Activated CD4-positive, alpha-beta T cell treated with anti-CD3 and anti-CD28 coated beads, Interleukin-2, amount 10 ng/mL, durations not matched to agents 7 days and 5 days (primary cell): ENCODE measurements at regions not wholly inside any gene's neighbourhood (a gene's known extent, or its start where the extent isn't known, plus 50 kb on each side); places are given as distances from the start of the nearest gene placed in this dataset.
"Not testable (repeated sequence)": the region's sequence is repeated elsewhere in the genome, so short reads cannot be mapped to it uniquely, and the experiment has no call there.

Source experiments
- CTCF ChIA-PET: fragments of 350-600 bp; sonication (Branson Sonifier 250); formaldehyde crosslinking; loops from one replicate; lab custom pipeline; 2021; ENCODE audit warnings: antibody characterized with exemption; lab: Charles Lee
- POLR2A ChIA-PET: fragments of 350-600 bp; sonication (Branson Sonifier 250); formaldehyde crosslinking; loops from one replicate; lab custom pipeline; 2021; ENCODE audit warnings: antibody characterized with exemption; lab: Charles Lee
- DNase-seq: peaks from one replicate; pipeline ENCODE4 v3.0.0-alpha.2; 2020
- H3K27ac Mint-ChIP-seq: one replicate; pipeline ENCODE4 v1.8.0; 2021; ENCODE audit warnings: mild to moderate bottlenecking, moderate library complexity, mixed read lengths
- H3K27me3 Mint-ChIP-seq: one replicate; pipeline ENCODE4 v1.8.0; 2021; ENCODE audit warnings: mixed read lengths
- H3K36me3 Mint-ChIP-seq: one replicate; pipeline ENCODE4 v1.8.0; 2021; ENCODE audit warnings: low read depth, mixed read lengths
- H3K4me1 Mint-ChIP-seq: one replicate; pipeline ENCODE4 v1.8.0; 2021; ENCODE audit warnings: mixed read lengths
- H3K4me3 Mint-ChIP-seq: one replicate; pipeline ENCODE4 v1.8.0; 2021; ENCODE audit warnings: mild to moderate bottlenecking, moderate library complexity, mixed read lengths
- H3K9me3 Mint-ChIP-seq: one replicate; pipeline ENCODE4 v1.8.0; 2021; ENCODE audit warnings: mixed read lengths

GRCh38 chr13:91236182-91236581 is 111.3 kb upstream of the MIR17HG start:
- no peak for DNase-seq
- H3K9me3 Mint-ChIP-seq: no peaks in the 10 kb centered on the region
- peaks cover 3% of the 10 kb centered on the region for H3K27me3 Mint-ChIP-seq
- no peak overlapping the region for H3K4me3 Mint-ChIP-seq
- ChIA-PET POLR2A (no interaction called here), CTCF (no interaction called here)
- H3K4me1 Mint-ChIP-seq: no peaks in the 10 kb centered on the region
- H3K36me3 Mint-ChIP-seq: no peaks in the 10 kb centered on the region
- no peak overlapping the region for H3K27ac Mint-ChIP-seq

DNA sequence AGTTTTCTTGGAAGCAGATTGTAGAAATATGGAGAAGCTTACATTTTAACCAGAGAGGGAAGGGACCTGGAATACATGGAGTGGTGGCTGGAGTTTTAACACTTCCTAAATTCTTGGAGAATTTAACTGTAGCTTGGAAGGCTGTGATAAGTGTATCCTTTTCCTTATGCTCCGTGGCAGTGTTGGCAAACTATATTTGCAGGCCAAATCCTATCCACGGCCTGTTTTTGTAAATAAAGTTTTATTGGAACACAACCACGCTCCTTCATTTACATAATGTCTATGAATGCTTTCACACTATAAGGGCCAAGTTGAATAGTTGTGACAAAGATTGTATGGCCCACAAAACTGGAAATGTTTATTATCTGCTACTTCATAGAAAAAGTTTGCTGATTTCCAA is 110.6 kb upstream of the MIR17HG start:
- Mint-ChIP-seq H3K4me3 (no peak overlapping the region), H3K9me3 (no peaks in the 10 kb centered on the region), H3K27ac (no peak overlapping the region), H3K4me1 (no peaks in the 10 kb centered on the region), H3K27me3 (peaks cover 3% of the 10 kb centered on the region), H3K36me3 (no peaks in the 10 kb centered on the region)
- CTCF ChIA-PET: no interaction called here
- no peak for DNase-seq
- POLR2A ChIA-PET: no interaction called here

DNA sequence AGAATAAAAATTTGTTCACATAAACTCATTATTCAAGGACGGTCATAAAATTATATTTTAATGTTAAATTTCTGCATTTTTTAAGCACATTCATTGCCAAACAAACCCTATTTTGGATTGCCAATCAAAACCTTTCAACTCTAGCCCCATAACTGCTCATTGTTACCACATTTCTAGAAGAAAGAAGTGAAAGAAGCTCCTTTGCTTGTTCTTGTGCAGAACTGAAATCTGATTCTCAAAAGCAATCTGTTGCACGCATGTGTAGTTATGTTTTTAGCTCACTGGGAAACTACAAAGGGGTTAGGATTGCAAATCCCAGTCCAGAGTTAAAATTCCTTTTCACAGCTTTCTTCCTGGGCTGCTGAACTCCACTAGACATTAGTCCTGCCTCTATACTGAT is 109.5 kb upstream of the MIR17HG start:
- Mint-ChIP-seq H3K4me1 (no peaks in the 10 kb centered on the region), H3K27ac (no peak overlapping the region), H3K9me3 (no peaks in the 10 kb centered on the region), H3K36me3 (no peaks in the 10 kb centered on the region), H3K4me3 (no peak overlapping the region), H3K27me3 (peaks cover under 1% of the 10 kb centered on the region)
- no peak for DNase-seq
- ChIA-PET POLR2A (no interaction called here), CTCF (no interaction called here)

DNA sequence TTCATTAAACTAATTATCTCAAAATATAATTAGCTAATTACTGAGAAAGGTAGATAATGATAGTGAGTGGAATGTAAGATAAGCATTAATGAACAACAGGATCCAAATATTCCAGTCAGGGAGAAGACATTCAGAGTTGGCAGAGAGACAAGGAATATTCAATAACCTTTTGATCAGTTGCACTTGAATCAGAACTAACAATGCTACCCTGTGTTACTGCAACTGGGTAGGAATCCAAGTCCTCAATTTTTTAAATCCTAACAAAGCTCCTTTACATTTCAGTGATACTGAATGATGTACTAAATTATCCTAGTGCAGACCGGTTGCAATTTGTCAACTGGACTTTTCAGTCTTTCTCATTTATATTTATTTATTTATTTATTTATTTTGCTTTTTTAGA is 107.1 kb upstream of the MIR17HG start:
- H3K4me1 Mint-ChIP-seq: no peaks in the 10 kb centered on the region
- no peak for DNase-seq
- no peaks in the 10 kb centered on the region for H3K9me3 Mint-ChIP-seq
- ChIA-PET CTCF (no interaction called here), POLR2A (no interaction called here)
- no peak overlapping the region for H3K4me3 Mint-ChIP-seq
- H3K36me3 Mint-ChIP-seq: no peaks in the 10 kb centered on the region
- no peaks in the 10 kb centered on the region for H3K27me3 Mint-ChIP-seq
- H3K27ac Mint-ChIP-seq: no peak overlapping the region

DNA sequence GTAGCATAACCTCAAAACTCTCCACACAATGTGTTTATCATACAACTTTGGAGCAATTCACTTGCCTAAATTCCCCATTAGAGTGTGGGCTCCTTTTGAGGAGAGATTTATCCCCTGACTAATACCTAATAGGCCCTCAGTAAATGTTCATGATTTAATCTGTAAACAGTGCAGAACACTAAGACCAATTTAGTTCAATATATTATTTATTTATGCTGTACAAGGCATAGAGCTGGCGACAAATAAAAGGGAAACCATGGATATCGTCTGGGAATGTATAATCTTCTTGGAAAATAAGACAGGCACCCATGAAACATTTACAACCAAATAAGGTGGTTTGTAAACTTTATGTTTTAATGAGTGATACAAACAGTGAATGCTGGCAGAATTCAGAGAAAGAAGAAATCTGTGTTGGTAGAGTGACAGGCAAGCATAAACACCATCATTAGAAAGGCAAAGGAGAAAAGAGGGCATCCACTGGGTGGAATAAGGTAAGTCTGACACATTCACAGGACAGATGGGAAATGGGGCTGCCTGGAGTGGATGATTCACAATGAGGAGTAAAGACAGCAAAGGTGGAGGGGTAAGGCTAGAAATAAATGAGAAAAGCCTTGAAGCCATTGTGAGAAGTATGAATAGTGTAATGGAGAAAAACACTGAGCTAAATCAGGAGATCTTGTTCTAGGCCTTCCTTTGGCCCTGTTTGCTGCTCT is 106.1 kb upstream of the MIR17HG start:
- H3K27me3 Mint-ChIP-seq: no peaks in the 10 kb centered on the region
- no peaks in the 10 kb centered on the region for H3K36me3 Mint-ChIP-seq

DNA sequence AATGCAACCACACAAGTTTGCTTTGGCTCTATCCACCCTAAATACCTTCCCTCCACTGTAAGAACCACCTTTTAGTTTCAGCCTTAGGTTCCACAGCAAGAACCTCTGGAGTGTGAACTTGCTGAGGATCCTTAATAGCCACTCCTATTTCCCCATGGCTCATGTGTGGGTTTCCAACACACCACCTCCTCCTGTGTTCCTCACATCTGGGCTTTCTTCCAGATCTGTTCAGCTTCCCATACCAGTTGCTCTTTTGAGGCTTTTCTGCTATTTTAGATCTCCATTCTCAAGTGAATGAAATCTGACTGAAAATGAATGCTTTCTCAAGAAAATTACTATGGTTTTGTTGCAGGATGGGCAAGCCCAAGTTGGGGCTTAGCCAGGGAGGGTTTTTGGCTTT is 104.8 kb upstream of the MIR17HG start:
- Mint-ChIP-seq H3K9me3 (no peaks in the 10 kb centered on the region), H3K27ac (no peak overlapping the region), H3K4me1 (no peaks in the 10 kb centered on the region), H3K27me3 (peaks cover under 1% of the 10 kb centered on the region), H3K4me3 (no peak overlapping the region), H3K36me3 (no peaks in the 10 kb centered on the region)
- ChIA-PET CTCF (no interaction called here), POLR2A (no interaction called here)
- no peak for DNase-seq

More for the DNA sequence above, 106.1 kb upstream of the MIR17HG start:
- Mint-ChIP-seq H3K4me1 (no peaks in the 10 kb centered on the region), H3K4me3 (no peak overlapping the region), H3K27ac (no peak overlapping the region), H3K9me3 (no peaks in the 10 kb centered on the region)
- POLR2A ChIA-PET: no interaction called here
- DNase-seq: no peak
- CTCF ChIA-PET: no interaction called here

- ChIA-PET CTCF (no interaction called here), POLR2A (no interaction called here)
- H3K27me3 Mint-ChIP-seq: peaks cover 7% of the 10 kb centered on the region
- no peak overlapping the region for H3K27ac Mint-ChIP-seq
- no peaks in the 10 kb centered on the region for H3K4me1 Mint-ChIP-seq
- H3K36me3 Mint-ChIP-seq: no peaks in the 10 kb centered on the region
- H3K9me3 Mint-ChIP-seq: no peaks in the 10 kb centered on the region
- no peak for DNase-seq
- no peak overlapping the region for H3K4me3 Mint-ChIP-seq
Observed at GRCh38 chr13:91245288-91245687, 102.2 kb upstream of the MIR17HG start.

DNA sequence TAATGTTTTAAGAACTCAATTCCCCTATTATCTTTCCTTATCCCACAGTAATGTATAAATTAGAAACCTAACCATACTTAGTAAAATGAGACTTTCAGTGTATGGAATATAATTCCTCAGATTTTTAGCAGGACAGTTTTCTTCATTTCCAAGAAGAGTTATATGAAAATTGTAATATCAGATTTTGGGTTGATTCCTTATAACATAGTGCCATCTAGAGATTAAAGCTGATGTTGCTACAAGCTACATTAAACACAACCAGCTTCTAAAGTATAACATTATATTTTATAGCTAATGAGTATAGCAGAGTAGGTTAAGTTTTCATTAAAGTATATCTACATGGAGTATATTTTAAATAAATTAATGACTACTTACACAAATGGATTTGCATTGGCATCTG is 99.7 kb upstream of the MIR17HG start:
- Mint-ChIP-seq H3K27ac (no peak overlapping the region), H3K4me3 (no peak overlapping the region), H3K4me1 (no peaks in the 10 kb centered on the region), H3K27me3 (peaks cover 9% of the 10 kb centered on the region), H3K36me3 (no peaks in the 10 kb centered on the region), H3K9me3 (no peaks in the 10 kb centered on the region)
- no peak for DNase-seq
- ChIA-PET CTCF (no interaction called here), POLR2A (no interaction called here)

GRCh38 chr13:91248249-91248648 is 99.2 kb upstream of the MIR17HG start:
- no peaks in the 10 kb centered on the region for H3K9me3 Mint-ChIP-seq

DNA sequence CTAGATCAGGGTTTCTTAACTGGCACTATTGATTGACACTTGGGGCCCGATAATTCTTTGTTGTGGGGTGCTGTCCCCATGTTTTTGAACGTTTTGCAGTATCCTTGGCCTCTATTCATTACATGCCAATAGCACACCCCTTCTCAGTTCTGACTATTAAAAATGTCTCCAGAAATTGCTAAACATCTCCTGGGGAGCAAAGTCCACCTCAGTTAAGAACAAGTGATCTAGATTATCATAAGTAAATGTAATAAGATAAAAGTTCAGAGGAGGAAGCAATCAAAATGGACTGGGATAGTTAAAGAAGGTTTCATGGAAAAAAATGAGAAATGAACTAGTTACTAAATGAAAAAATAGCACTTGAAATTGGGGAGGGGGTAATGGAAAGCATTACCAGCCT is 98.1 kb upstream of the MIR17HG start:
- no peak overlapping the region for H3K27ac Mint-ChIP-seq
- CTCF ChIA-PET: no interaction called here
- no peaks in the 10 kb centered on the region for H3K4me1 Mint-ChIP-seq
- no peak for DNase-seq
- H3K27me3 Mint-ChIP-seq: peaks cover 9% of the 10 kb centered on the region
- H3K9me3 Mint-ChIP-seq: no peaks in the 10 kb centered on the region
- POLR2A ChIA-PET: no interaction called here
- no peak overlapping the region for H3K4me3 Mint-ChIP-seq
- no peaks in the 10 kb centered on the region for H3K36me3 Mint-ChIP-seq

More at GRCh38 chr13:91248249-91248648, 99.2 kb upstream of the MIR17HG start:
- Mint-ChIP-seq H3K27me3 (peaks cover 9% of the 10 kb centered on the region), H3K4me3 (no peak overlapping the region), H3K27ac (no peak overlapping the region), H3K36me3 (no peaks in the 10 kb centered on the region), H3K4me1 (no peaks in the 10 kb centered on the region)
- CTCF ChIA-PET: no interaction called here
- POLR2A ChIA-PET: no interaction called here
- DNase-seq: no peak

- Mint-ChIP-seq H3K9me3 (no peaks in the 10 kb centered on the region), H3K4me1 (no peaks in the 10 kb centered on the region), H3K4me3 (no peak overlapping the region), H3K27ac (no peak overlapping the region), H3K27me3 (peaks cover 9% of the 10 kb centered on the region), H3K36me3 (no peaks in the 10 kb centered on the region)
- CTCF ChIA-PET: no interaction called here
- DNase-seq: no peak
- POLR2A ChIA-PET: no interaction called here
Observed at GRCh38 chr13:91249861-91250260, 97.6 kb upstream of the MIR17HG start.

- CTCF ChIA-PET, DNase-seq, H3K9me3 Mint-ChIP-seq, H3K4me1 Mint-ChIP-seq, H3K4me3 Mint-ChIP-seq, POLR2A ChIA-PET, H3K27ac Mint-ChIP-seq, H3K36me3 Mint-ChIP-seq: not testable (repeated sequence)
- peaks cover 11% of the 10 kb centered on the region for H3K27me3 Mint-ChIP-seq
Observed at GRCh38 chr13:91251573-91251972, 95.9 kb upstream of the MIR17HG start.

- H3K36me3 Mint-ChIP-seq: no peaks in the 10 kb centered on the region
- peaks cover 5% of the 10 kb centered on the region for H3K9me3 Mint-ChIP-seq
- ChIA-PET POLR2A (no interaction called here), CTCF (no interaction called here)
- peaks cover under 1% of the 10 kb centered on the region for H3K4me1 Mint-ChIP-seq
- DNase-seq: no peak
- peaks cover 7% of the 10 kb centered on the region for H3K27me3 Mint-ChIP-seq
- H3K4me3 Mint-ChIP-seq: no peak overlapping the region
- no peak overlapping the region for H3K27ac Mint-ChIP-seq
Observed at GRCh38 chr13:91264484-91264883, 83.0 kb upstream of the MIR17HG start.

DNA sequence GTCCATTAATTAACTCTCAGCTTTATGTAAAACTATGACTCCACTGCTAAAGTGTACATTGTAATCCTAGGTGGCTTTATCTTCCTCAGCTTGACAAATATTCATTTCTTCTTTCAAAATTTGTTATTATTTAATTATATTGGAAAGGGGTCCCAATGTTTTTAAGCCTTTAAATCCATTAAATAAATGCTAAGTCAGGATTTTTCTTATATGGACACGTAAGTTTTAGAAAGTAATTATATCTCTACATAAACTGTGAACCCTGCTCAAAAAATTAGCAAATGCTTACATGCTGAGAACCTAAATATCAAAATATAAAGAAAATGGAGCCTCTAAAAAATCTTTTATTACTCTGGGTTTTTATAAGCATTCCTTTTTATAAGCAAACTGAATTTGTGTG is 78.2 kb upstream of the MIR17HG start:
- Mint-ChIP-seq H3K27ac (no peak overlapping the region), H3K4me1 (peaks cover 8% of the 10 kb centered on the region), H3K9me3 (peaks cover 5% of the 10 kb centered on the region), H3K27me3 (peaks cover 9% of the 10 kb centered on the region), H3K4me3 (no peak overlapping the region), H3K36me3 (no peaks in the 10 kb centered on the region)
- ChIA-PET POLR2A (no interaction called here), CTCF (no interaction called here)
- DNase-seq: no peak
